Stimulated activated CD8-positive, alpha-beta memory T cell treated with anti-CD3 and anti-CD28 coated beads, Interleukin-2, amount 100 ng/mL, for 1 hour (primary cell): ENCODE measurements at regions not wholly inside any gene's neighbourhood (a gene's known extent, or its start where the extent isn't known, plus 50 kb on each side); places are given as distances from the start of the nearest gene placed in this dataset.

Source experiments
- DNase-seq, 2 donors: peaks; one replicate each; pipeline ENCODE4 v3.0.0-alpha.2; 2020; ENCODE audit warnings: low read depth in 2 of 2

- no peak for DNase-seq
These were observed 99.9 kb upstream of the CACNA1A start for GRCh38 chr19:13606156-13606555.

- no peak for DNase-seq
These were observed 98.8 kb upstream of the CACNA1A start for GRCh38 chr19:13604902-13605586.

GRCh38 chr19:13600802-13601201 lies 94.5 kb upstream of the CACNA1A start:
- DNase-seq = no peak

- no peak for DNase-seq
These were observed 93.8 kb upstream of the CACNA1A start for GRCh38 chr19:13600091-13600490.

GRCh38 chr19:13599681-13600080 lies 93.4 kb upstream of the CACNA1A start:
- no peak for DNase-seq

- no peak for DNase-seq
These were observed 91.8 kb upstream of the CACNA1A start for GRCh38 chr19:13598098-13598497.

- peak in 1 of 2 donors; percentile 30 for DNase-seq
These were observed 91.4 kb upstream of the CACNA1A start for GRCh38 chr19:13597640-13598039.

- peak; percentile 67 to 70 for DNase-seq
These were observed 82.9 kb upstream of the CACNA1A start for GRCh38 chr19:13588957-13589833.

- DNase-seq = no peak
These were observed 79.2 kb upstream of the CACNA1A start for GRCh38 chr19:13585512-13585911.

GRCh38 chr19:13583753-13584152 lies 77.5 kb upstream of the CACNA1A start:
- no peak for DNase-seq

GRCh38 chr19:13583114-13583513 lies 76.8 kb upstream of the CACNA1A start:
- DNase-seq = no peak

- no peak for DNase-seq
These were observed 75.3 kb upstream of the CACNA1A start for GRCh38 chr19:13581576-13581975.

- no peak for DNase-seq
These were observed 73.2 kb upstream of the CACNA1A start for GRCh38 chr19:13579388-13580060.

- DNase-seq = no peak
These were observed 70.4 kb upstream of the CACNA1A start for GRCh38 chr19:13576726-13577125.

GRCh38 chr19:13574933-13575332 lies 68.7 kb upstream of the CACNA1A start:
- no peak for DNase-seq

- DNase-seq = no peak
These were observed 66.9 kb upstream of the CACNA1A start for GRCh38 chr19:13573056-13573667.

- DNase-seq = no peak
These were observed 55.2 kb upstream of the CACNA1A start for GRCh38 chr19:13561461-13561860.

GRCh38 chr19:13557756-13558398 lies 51.6 kb upstream of the CACNA1A start:
- no peak for DNase-seq

- no peak for DNase-seq
These were observed 50.3 kb upstream of the CACNA1A start for GRCh38 chr19:13556552-13556951.
